ENCODE measurements at regions not wholly inside any gene's neighbourhood (a gene's known extent, or its start where the extent isn't known, plus 50 kb on each side); places are given as distances from the start of the nearest gene placed in this dataset.

DNA sequence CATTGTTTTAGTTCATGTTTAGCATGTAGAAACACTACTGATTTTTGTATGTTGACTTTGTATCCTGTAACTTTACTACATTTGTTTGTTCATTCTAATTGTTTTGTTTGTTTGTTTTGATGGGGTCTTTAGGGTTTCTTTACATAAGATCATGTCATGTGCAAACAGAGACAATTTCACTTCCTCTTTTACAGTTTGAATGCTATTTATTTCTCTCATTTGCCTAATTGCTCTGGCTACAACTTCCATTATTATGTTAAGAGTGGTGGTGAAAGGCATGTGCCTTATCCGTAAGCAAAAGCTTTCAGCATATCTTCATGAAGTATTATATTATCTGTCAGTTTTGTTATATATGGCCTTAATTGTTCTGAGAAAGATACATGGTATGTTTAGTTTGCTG lies 571.1 kb downstream of the PCDH7 start:
- H3K4me3 ChIP-seq (ENCODE audit: low read length), result no peak overlapping the region
- DNase-seq (ENCODE audit: low read depth), result no peak
- TF ChIP-seq, protein P1, sequence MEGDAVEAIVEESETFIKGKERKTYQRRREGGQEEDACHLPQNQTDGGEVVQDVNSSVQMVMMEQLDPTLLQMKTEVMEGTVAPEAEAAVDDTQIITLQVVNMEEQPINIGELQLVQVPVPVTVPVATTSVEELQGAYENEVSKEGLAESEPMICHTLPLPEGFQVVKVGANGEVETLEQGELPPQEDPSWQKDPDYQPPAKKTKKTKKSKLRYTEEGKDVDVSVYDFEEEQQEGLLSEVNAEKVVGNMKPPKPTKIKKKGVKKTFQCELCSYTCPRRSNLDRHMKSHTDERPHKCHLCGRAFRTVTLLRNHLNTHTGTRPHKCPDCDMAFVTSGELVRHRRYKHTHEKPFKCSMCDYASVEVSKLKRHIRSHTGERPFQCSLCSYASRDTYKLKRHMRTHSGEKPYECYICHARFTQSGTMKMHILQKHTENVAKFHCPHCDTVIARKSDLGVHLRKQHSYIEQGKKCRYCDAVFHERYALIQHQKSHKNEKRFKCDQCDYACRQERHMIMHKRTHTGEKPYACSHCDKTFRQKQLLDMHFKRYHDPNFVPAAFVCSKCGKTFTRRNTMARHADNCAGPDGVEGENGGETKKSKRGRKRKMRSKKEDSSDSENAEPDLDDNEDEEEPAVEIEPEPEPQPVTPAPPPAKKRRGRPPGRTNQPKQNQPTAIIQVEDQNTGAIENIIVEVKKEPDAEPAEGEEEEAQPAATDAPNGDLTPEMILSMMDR (conservative IDR thresholded peaks at IDR 0.05; ENCODE audit: low read depth, low read length), result no peak

- DNase-seq (ENCODE audit: low read depth), result no peak
- no peak overlapping the region for H3K4me3 ChIP-seq (ENCODE audit: low read length)
- TF ChIP-seq, protein P1 (conservative IDR thresholded peaks at IDR 0.05; ENCODE audit: low read depth, low read length), result no peak
Measured at GRCh38 chr4:31294655-31295480, 574.7 kb downstream of the PCDH7 start.

DNA sequence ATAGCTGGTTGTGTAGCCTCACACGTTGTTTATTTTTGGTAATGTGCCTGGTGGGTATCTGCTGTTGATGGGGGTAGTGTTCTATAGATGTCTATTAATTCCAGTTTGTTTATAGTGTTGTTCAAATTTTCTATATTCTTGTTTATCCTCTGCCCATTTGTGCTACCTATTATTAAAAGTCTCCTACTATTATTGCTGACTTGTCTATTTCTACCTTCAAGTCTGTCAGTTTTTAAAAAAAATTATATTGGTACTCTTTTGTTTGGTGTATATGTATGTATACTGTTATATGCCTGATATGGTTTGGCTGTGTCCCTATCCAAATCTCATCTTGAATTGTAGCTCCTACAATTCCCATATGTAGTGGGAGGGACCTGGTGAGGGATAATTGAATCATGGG lies 578.6 kb downstream of the PCDH7 start:
- no peak overlapping the region for H3K4me3 ChIP-seq (ENCODE audit: low read length)
- DNase-seq (ENCODE audit: low read depth), result no peak
- TF ChIP-seq, protein P1 (conservative IDR thresholded peaks at IDR 0.05; ENCODE audit: low read depth, low read length), result no peak

DNA sequence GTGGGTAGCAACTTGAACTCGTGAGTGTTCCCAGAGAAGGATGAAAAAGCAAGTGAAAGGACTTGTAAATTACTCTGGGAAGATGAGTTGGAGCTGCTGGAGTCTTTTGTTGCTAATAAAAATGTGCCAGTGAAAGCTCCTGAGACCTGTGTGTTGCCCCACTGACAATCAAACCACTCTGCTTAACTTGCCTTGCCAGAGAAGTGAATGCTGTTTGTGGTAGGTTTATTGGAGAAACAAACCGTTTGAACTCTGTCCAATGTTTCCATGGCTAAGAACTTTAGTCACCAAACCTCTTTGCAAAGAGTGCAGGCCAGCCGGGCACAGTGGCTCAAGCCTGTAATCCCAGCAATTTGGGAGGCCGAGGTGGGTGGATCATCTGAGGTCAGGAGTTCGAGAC lies 586.9 kb downstream of the PCDH7 start:
- H3K4me3 ChIP-seq (ENCODE audit: low read length), result no peak overlapping the region
- TF ChIP-seq, protein P1 (conservative IDR thresholded peaks at IDR 0.05; ENCODE audit: low read depth, low read length), result no peak

DNA sequence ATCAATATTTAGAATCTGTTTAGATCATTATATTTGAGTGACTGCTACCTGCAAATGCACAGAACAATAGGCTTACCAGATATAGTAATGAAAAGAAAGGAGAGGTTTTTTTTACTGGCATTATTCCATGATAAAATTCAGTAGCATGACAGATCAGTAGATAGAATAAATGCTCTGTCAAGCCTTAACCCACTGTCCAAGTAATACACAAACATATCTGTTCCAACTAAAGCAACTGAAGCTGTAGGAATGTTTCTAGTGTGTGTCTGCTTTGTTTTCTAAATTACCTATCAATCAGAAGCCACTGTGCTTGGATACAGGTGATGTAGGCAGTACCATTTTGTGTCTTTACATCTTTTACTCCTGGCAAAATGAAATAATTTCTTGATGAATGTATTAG lies 604.6 kb downstream of the PCDH7 start:
- no peak overlapping the region for H3K4me3 ChIP-seq (ENCODE audit: low read length)
- no peak for DNase-seq (ENCODE audit: low read depth)
- TF ChIP-seq, protein P1 (conservative IDR thresholded peaks at IDR 0.05; ENCODE audit: low read depth, low read length), result no peak

More for the DNA sequence above, 586.9 kb downstream of the PCDH7 start:
- no peak for DNase-seq (ENCODE audit: low read depth)

DNA sequence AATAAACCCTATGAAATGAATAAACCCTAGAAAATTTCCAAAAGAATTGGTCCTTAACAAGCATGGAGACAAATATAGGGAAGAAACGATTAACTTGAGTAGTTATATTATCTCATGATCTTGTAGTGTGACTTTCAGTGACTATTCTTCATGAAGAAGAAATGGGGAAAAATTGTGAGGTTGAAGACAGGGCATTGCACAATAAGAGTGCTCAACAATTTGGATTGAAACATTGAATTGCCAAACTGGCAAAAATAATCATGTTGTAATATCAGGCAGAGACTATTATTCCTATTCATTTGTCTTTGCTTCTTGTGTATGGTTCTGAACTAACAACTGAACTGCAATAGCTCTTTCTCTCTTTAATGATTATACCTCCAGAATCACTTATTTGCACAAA lies 605.1 kb downstream of the PCDH7 start:
- no peak overlapping the region for H3K4me3 ChIP-seq (ENCODE audit: low read length)
- TF ChIP-seq, protein P1 (conservative IDR thresholded peaks at IDR 0.05; ENCODE audit: low read depth, low read length), result no peak
- no peak for DNase-seq (ENCODE audit: low read depth)

- no peak for DNase-seq (ENCODE audit: low read depth)
- TF ChIP-seq, protein P1 (conservative IDR thresholded peaks at IDR 0.05; ENCODE audit: low read depth, low read length), result no peak
- no peak overlapping the region for H3K4me3 ChIP-seq (ENCODE audit: low read length)
Measured at GRCh38 chr4:31327031-31327430, 606.9 kb downstream of the PCDH7 start.

Data from retinal pigment epithelial cell (primary cell).